ENCODE measurements at regions not wholly inside any gene's neighbourhood (a gene's known extent, or its start where the extent isn't known, plus 50 kb on each side); places are given as distances from the start of the nearest gene placed in this dataset.

GRCh38 chr17:33404070-33404819 lies 111.2 kb upstream of the ASIC2 start:
- no peak for DNase-seq

- DNase-seq: no peak
These were observed 123.0 kb upstream of the ASIC2 start for GRCh38 chr17:33416131-33416530.

- DNase-seq: no peak
These were observed 128.8 kb upstream of the ASIC2 start for GRCh38 chr17:33421933-33422332.

- DNase-seq: no peak
These were observed 140.5 kb upstream of the ASIC2 start for GRCh38 chr17:33433581-33433980.

GRCh38 chr17:33434841-33435240 lies 141.7 kb upstream of the ASIC2 start:
- no peak for DNase-seq

GRCh38 chr17:33435721-33436301 lies 142.7 kb upstream of the ASIC2 start:
- no peak for DNase-seq

- no peak for DNase-seq
These were observed 143.2 kb upstream of the ASIC2 start for GRCh38 chr17:33436321-33436720.

GRCh38 chr17:33438139-33438538 lies 145.0 kb upstream of the ASIC2 start:
- DNase-seq: no peak

GRCh38 chr17:33438578-33438977 lies 145.5 kb upstream of the ASIC2 start:
- no peak for DNase-seq

GRCh38 chr17:33442320-33442719 lies 149.2 kb upstream of the ASIC2 start:
- DNase-seq: no peak

- no peak for DNase-seq
These were observed 151.6 kb upstream of the ASIC2 start for GRCh38 chr17:33444731-33445130.

- DNase-seq: no peak
These were observed 154.0 kb upstream of the ASIC2 start for GRCh38 chr17:33447090-33447489.

- DNase-seq: no peak
These were observed 158.1 kb upstream of the ASIC2 start for GRCh38 chr17:33451221-33451620.

- DNase-seq: no peak
These were observed 164.4 kb upstream of the ASIC2 start for GRCh38 chr17:33457477-33457876.

- DNase-seq: no peak
These were observed 166.2 kb upstream of the ASIC2 start for GRCh38 chr17:33459078-33459940.

GRCh38 chr17:33460781-33461450 lies 167.8 kb upstream of the ASIC2 start:
- DNase-seq: no peak

- DNase-seq: no peak
These were observed 170.8 kb upstream of the ASIC2 start for GRCh38 chr17:33463887-33464286.

- no peak for DNase-seq
These were observed 171.7 kb upstream of the ASIC2 start for GRCh38 chr17:33464669-33465280.

GRCh38 chr17:33469421-33469820 lies 176.3 kb upstream of the ASIC2 start:
- DNase-seq: no peak

- DNase-seq: no peak
These were observed 176.8 kb upstream of the ASIC2 start for GRCh38 chr17:33469911-33470310.

GRCh38 chr17:33473061-33473460 lies 180.0 kb upstream of the ASIC2 start:
- DNase-seq: no peak

GRCh38 chr17:33474789-33475188 lies 181.7 kb upstream of the ASIC2 start:
- DNase-seq: no peak

- DNase-seq: no peak
These were observed 182.5 kb upstream of the ASIC2 start for GRCh38 chr17:33475594-33475993.
